Erythroblast (primary cell): ENCODE measurements at regions not wholly inside any gene's neighbourhood (a gene's known extent, or its start where the extent isn't known, plus 50 kb on each side); places are given as distances from the start of the nearest gene placed in this dataset.

Source experiments
- GATA1 ChIP-seq: IDR thresholded peaks from 2 replicates; pipeline ENCODE4 v1.6.1; 2011; ENCODE audit warnings: low read depth, mild to moderate bottlenecking, control low read depth, low read length, moderate library complexity
- POLR2A ChIP-seq: IDR thresholded peaks from 2 replicates; pipeline ENCODE4 v1.6.1; 2011; ENCODE audit warnings: mild to moderate bottlenecking, low read length

DNA sequence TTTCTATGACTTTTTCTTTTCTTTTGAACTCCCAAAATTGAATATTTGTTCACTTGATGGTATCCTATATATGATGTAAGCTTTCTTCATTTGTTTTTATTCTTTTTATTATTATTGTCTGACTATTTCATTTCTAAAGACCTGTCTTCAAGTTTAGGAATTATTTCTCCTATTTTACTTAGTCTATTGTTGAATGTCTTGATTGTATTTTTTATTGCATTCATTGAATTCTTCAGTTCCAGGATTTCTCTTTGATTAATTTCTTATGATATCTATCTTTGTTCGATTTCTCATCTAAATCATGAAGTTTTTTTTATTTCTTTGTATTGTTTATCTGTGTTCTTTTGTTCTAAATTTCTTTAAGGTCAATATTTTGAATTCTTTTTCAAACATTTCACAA, 238.8 kb downstream of the TTC6 start:
- TF ChIP-seq POLR2A (no peak), GATA1 (no peak)
